ENCODE measurements at regions not wholly inside any gene's neighbourhood (a gene's known extent, or its start where the extent isn't known, plus 50 kb on each side); places are given as distances from the start of the nearest gene placed in this dataset.

DNA sequence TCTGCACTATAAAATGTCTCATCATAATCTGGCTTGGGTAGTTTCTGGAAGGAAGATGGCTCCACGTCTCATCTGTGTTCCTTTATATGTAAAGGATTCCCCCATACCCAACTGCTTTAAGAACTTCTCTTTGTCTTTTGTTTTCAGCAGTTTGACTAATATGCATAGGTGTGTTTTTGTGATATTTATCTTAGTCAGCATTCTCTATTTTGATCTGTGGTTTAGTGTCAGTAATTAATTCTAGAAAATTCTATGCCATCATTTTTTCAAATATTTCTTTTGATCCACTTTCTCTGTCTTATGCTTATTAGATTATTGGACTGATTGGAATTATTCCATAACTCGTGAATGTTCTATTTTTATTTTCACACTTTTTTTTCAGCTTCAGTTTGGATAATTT, 286.3 kb upstream of the THRB start:
- no peaks in the 10 kb centered on the region for H3K36me3 ChIP-seq (ENCODE audit: insufficient read depth, low read length)
- no peak overlapping the region for H3K4me3 ChIP-seq (ENCODE audit: low read length)
- no peaks in the 10 kb centered on the region for H3K4me1 ChIP-seq (ENCODE audit: control insufficient read depth, insufficient read depth, low read length)
- H3K27me3 ChIP-seq (ENCODE audit: control insufficient read depth, insufficient read depth, low read length): no peaks in the 10 kb centered on the region
- no peaks in the 10 kb centered on the region for H3K9me3 ChIP-seq (replicated peaks; ENCODE audit: low read length)
- H3K4me2 ChIP-seq (ENCODE audit: low read length): no peak overlapping the region
- H3K9ac ChIP-seq (ENCODE audit: low read depth, low read length): no peak overlapping the region

DNA sequence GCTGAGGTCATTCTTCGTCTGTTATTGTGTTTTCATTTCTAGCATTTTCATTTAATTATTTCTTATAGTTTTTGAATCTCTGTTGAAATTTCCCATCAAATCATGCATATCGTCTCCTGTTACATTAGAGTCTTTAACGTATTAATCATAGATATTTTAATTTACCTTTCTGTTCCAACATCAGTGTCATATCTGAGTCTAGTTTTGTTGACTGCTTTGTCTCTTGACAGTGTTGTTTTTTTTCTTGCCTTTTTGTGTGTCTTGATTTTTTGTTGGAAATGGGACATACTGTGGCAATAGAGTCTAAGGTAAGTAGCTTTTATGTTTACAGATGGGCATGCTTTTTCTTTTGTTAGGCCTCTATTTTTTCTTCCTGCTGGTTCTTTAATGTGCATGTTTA, 286.8 kb upstream of the THRB start:
- no peak overlapping the region for H3K9ac ChIP-seq (ENCODE audit: low read depth, low read length)
- H3K4me3 ChIP-seq (ENCODE audit: low read length): no peak overlapping the region
- H3K27me3 ChIP-seq (ENCODE audit: control insufficient read depth, insufficient read depth, low read length): no peaks in the 10 kb centered on the region
- H3K9me3 ChIP-seq (replicated peaks; ENCODE audit: low read length): no peaks in the 10 kb centered on the region
- no peak overlapping the region for H3K4me2 ChIP-seq (ENCODE audit: low read length)
- H3K36me3 ChIP-seq (ENCODE audit: insufficient read depth, low read length): no peaks in the 10 kb centered on the region
- no peaks in the 10 kb centered on the region for H3K4me1 ChIP-seq (ENCODE audit: control insufficient read depth, insufficient read depth, low read length)

DNA sequence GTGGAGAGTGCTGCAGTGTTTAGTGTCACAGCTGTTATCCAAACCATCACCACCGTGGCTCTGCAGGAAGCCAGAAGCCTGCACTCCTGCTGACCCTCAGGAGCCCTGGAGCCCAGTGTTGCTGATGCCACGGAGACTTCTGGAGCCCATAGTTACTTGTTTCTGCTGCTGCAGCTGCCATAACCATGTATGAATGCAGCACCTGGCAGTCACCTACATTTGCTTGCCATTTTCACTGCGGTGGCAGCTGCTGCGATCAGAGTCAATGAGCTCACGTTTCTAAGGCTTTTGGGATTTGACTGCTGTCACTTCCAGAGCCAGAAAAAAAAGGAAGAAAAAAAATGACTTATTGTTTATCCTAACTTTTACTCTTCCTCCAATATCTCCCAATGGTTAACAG, 299.2 kb upstream of the THRB start:
- no peaks in the 10 kb centered on the region for H3K4me1 ChIP-seq (ENCODE audit: control insufficient read depth, insufficient read depth, low read length)
- no peaks in the 10 kb centered on the region for H3K27me3 ChIP-seq (ENCODE audit: control insufficient read depth, insufficient read depth, low read length)
- H3K9me3 ChIP-seq (replicated peaks; ENCODE audit: low read length): no peaks in the 10 kb centered on the region
- no peaks in the 10 kb centered on the region for H3K36me3 ChIP-seq (ENCODE audit: insufficient read depth, low read length)
- H3K4me3 ChIP-seq (ENCODE audit: low read length): no peak overlapping the region
- H3K4me2 ChIP-seq (ENCODE audit: low read length): no peak overlapping the region
- H3K9ac ChIP-seq (ENCODE audit: low read depth, low read length): no peak overlapping the region

DNA sequence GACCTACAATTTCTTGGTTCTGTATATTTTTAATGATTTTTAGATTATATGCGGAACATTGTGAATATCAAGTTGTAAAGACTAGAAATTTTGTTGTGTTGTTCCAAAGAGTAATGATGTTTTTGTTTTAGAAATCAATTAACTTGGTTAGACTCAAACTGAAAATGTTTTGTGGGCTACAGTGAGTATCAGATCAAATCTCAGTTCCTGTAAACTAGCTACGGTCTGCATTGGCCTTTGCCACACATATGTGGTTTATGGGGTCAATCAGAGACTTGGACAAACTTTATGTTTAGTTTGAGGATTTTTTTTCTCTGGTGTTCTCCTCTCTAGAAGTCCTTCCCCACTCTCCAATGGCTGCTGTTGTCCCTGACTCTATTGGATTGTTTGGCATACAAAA, 308.0 kb upstream of the THRB start:
- no peaks in the 10 kb centered on the region for H3K27me3 ChIP-seq (ENCODE audit: control insufficient read depth, insufficient read depth, low read length)

DNA sequence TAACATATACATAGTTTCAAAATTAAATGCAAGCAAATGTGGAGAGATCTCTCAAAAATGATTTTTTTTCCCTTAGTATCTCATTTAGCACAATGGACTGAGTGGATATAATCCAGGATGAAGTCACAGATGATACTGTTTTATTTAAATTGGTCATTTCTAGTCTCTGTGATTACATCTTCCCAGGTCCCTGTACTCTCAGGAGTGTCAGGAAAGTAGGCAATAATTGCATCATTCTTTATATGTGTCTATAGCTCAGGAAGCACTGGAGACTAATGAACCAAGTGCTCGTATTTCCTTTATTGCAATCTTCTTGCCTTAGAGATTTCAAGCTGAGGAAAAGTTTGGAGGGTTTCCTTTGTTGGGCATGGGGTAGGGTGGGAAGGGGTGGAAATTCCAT, 309.4 kb upstream of the THRB start:
- Histone ChIP-seq H3K4me3 (ENCODE audit: low read length) (no peak overlapping the region), H3K9ac (ENCODE audit: low read depth, low read length) (no peak overlapping the region), H3K4me1 (ENCODE audit: control insufficient read depth, insufficient read depth, low read length) (no peaks in the 10 kb centered on the region), H3K27me3 (ENCODE audit: control insufficient read depth, insufficient read depth, low read length) (no peaks in the 10 kb centered on the region), H3K36me3 (ENCODE audit: insufficient read depth, low read length) (no peaks in the 10 kb centered on the region), H3K9me3 (replicated peaks; ENCODE audit: low read length) (no peaks in the 10 kb centered on the region), H3K4me2 (ENCODE audit: low read length) (no peak overlapping the region)

More for the DNA sequence above, 308.0 kb upstream of the THRB start:
- Histone ChIP-seq H3K4me1 (ENCODE audit: control insufficient read depth, insufficient read depth, low read length) (no peaks in the 10 kb centered on the region), H3K4me3 (ENCODE audit: low read length) (no peak overlapping the region), H3K36me3 (ENCODE audit: insufficient read depth, low read length) (no peaks in the 10 kb centered on the region), H3K9me3 (replicated peaks; ENCODE audit: low read length) (no peaks in the 10 kb centered on the region), H3K9ac (ENCODE audit: low read depth, low read length) (no peak overlapping the region), H3K4me2 (ENCODE audit: low read length) (no peak overlapping the region)

DNA sequence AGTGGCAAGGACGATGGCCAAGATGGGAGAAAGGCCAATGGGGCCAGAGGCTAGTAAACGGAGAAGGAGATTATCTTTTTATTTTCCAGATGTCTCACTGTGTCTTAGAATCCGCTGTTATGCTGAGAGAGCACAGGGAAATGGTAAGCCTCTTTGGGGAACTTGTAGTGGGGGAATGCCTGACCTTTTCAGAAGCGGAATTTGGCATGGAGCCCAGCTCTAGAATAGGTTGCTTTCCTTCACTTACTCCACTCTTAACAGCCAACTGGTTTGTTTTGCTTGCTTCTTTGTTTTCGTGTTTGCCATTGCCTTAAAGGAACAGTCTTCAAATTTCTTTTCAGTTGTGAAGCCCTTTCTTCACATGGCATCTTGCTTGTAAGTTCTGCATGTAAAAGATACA, 316.2 kb upstream of the THRB start:
- Histone ChIP-seq H3K4me3 (ENCODE audit: low read length) (no peak overlapping the region), H3K9ac (ENCODE audit: low read depth, low read length) (no peak overlapping the region), H3K36me3 (ENCODE audit: insufficient read depth, low read length) (no peaks in the 10 kb centered on the region), H3K27me3 (ENCODE audit: control insufficient read depth, insufficient read depth, low read length) (no peaks in the 10 kb centered on the region), H3K9me3 (replicated peaks; ENCODE audit: low read length) (no peaks in the 10 kb centered on the region), H3K4me1 (ENCODE audit: control insufficient read depth, insufficient read depth, low read length) (no peaks in the 10 kb centered on the region), H3K4me2 (ENCODE audit: low read length) (no peak overlapping the region)

DNA sequence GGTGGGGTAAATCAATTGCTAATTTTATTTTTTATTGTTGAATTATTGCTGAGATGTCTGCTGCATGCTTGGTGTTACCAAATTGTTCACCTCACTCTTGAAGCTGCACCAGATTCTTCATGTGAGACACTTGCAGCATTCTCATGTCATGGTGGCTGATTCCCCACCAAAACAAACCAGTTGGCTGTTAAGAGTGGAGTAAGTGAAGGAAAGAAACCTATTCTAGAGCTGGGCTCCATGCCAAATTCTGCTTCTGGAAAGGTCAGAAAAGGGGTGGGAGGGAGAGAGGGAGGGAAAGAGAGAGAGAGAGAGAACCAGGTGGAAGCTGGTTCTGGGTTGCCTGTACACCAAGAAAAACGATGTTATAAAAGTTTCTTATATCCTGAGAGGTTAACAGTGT, 317.5 kb upstream of the THRB start:
- Histone ChIP-seq H3K4me3 (ENCODE audit: low read length) (no peak overlapping the region), H3K9ac (ENCODE audit: low read depth, low read length) (no peak overlapping the region), H3K4me2 (ENCODE audit: low read length) (no peak overlapping the region), H3K9me3 (replicated peaks; ENCODE audit: low read length) (no peaks in the 10 kb centered on the region), H3K27me3 (ENCODE audit: control insufficient read depth, insufficient read depth, low read length) (no peaks in the 10 kb centered on the region), H3K36me3 (ENCODE audit: insufficient read depth, low read length) (no peaks in the 10 kb centered on the region), H3K4me1 (ENCODE audit: control insufficient read depth, insufficient read depth, low read length) (no peaks in the 10 kb centered on the region)

DNA sequence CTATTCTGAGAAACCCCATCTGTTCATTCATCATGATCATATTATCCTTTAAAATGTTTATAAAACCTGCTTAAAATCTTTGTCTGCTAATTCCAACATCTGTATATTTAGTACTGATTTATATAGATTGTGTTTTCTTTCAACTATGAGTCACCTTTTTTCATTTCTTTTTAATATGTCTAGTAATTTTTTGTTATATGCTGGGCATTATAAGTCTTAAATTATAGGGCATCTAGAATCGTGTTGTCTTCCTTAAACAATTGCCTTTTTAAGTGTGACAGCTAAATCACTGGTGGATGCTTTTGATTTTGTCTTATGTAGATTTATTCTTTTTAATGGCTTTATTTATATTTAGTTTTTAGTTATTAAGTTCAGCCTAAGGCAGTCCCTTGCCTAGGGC, 323.4 kb upstream of the THRB start:
- H3K9ac ChIP-seq (ENCODE audit: low read depth, low read length): no peak overlapping the region
- no peak overlapping the region for H3K4me3 ChIP-seq (ENCODE audit: low read length)
- no peak overlapping the region for H3K4me2 ChIP-seq (ENCODE audit: low read length)
- H3K27me3 ChIP-seq (ENCODE audit: control insufficient read depth, insufficient read depth, low read length): no peaks in the 10 kb centered on the region
- H3K36me3 ChIP-seq (ENCODE audit: insufficient read depth, low read length): no peaks in the 10 kb centered on the region
- H3K4me1 ChIP-seq (ENCODE audit: control insufficient read depth, insufficient read depth, low read length): no peaks in the 10 kb centered on the region
- no peaks in the 10 kb centered on the region for H3K9me3 ChIP-seq (replicated peaks; ENCODE audit: low read length)

DNA sequence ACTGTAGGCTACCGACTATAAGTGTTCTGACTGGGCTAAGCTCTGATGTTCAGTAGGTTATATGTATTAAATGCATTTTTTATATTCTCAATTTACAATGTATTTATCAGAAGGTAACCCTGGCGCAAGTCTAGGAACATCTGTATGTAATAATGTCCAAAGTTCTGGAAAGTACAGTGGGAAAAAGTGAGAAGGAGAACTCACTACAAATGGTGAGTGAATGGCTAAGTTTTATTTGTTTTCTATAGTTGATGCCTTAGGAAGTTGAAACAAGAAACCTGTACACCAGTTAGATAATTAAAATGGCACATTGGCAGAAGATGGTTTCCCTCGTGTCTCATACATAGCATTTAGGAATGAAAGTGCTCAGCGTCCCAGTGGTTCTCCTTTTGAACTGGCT, 333.4 kb upstream of the THRB start:
- H3K27me3 ChIP-seq (ENCODE audit: control insufficient read depth, insufficient read depth, low read length): peaks cover 60% of the 10 kb centered on the region
- H3K4me1 ChIP-seq (ENCODE audit: control insufficient read depth, insufficient read depth, low read length): peaks cover 16% of the 10 kb centered on the region
- no peak overlapping the region for H3K4me3 ChIP-seq (ENCODE audit: low read length)
- no peaks in the 10 kb centered on the region for H3K36me3 ChIP-seq (ENCODE audit: insufficient read depth, low read length)
- no peaks in the 10 kb centered on the region for H3K9me3 ChIP-seq (replicated peaks; ENCODE audit: low read length)
- H3K9ac ChIP-seq (ENCODE audit: low read depth, low read length): no peak overlapping the region
- no peak overlapping the region for H3K4me2 ChIP-seq (ENCODE audit: low read length)

DNA sequence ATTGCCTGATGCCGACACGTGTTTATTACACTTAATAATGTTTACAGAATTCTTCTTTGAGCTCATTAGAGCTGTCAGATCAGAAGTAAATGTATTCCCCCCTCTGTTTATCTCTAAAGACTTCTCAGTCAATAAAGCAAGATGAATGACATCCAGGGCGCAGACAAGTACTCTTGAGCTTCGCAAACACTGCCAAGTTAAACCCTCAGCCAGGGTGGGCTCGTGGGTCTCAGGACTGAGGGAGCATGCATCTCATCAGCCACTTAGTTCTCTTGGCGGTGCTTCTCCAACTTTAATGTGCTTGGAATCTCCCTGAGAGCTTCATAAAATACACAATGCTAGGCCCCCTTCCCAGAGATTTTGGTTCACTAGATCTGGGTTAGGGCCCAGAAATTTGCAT, 333.9 kb upstream of the THRB start:
- no peak overlapping the region for H3K4me3 ChIP-seq (ENCODE audit: low read length)
- H3K9ac ChIP-seq (ENCODE audit: low read depth, low read length): no peak overlapping the region
- H3K4me1 ChIP-seq (ENCODE audit: control insufficient read depth, insufficient read depth, low read length): peaks cover 16% of the 10 kb centered on the region
- H3K9me3 ChIP-seq (replicated peaks; ENCODE audit: low read length): no peaks in the 10 kb centered on the region
- H3K36me3 ChIP-seq (ENCODE audit: insufficient read depth, low read length): no peaks in the 10 kb centered on the region
- peak overlapping the region; percentile 90 for H3K4me2 ChIP-seq (ENCODE audit: low read length)
- peaks cover 64% of the 10 kb centered on the region for H3K27me3 ChIP-seq (ENCODE audit: control insufficient read depth, insufficient read depth, low read length)

DNA sequence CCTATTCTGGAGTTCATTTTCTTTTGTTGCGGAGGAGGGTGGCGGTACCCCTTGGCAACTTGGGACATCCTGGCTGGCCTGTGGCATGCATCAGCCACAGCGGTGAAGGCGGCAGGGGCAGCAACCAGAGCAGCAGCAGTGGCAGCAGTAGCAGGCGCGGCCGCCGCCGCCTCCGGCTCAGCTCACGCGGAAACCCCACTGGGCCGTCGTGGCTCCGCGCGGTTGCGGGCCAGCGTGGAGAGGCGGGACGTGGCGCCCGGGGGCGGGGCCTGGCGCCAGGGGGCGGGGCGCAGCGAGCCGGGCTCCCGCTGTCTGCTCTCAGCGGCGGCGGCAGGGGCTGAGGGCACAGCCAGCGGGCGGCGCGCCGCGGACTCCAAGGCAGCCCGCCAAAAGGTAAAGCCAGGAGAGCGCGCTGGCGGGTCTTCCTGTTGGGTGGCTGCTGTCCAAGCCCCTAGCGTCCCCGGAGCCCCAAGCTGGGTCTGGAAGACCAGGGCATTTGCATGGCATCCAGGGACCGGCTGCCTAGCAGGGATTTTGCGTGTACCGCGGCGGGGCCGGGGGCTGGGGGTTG, 334.4 kb upstream of the THRB start:
- peaks cover 64% of the 10 kb centered on the region for H3K27me3 ChIP-seq (ENCODE audit: control insufficient read depth, insufficient read depth, low read length)
- no peaks in the 10 kb centered on the region for H3K9me3 ChIP-seq (replicated peaks; ENCODE audit: low read length)
- H3K9ac ChIP-seq (ENCODE audit: low read depth, low read length): no peak overlapping the region
- peak overlapping the region; percentile 63 for H3K4me3 ChIP-seq (ENCODE audit: low read length)
- H3K36me3 ChIP-seq (ENCODE audit: insufficient read depth, low read length): no peaks in the 10 kb centered on the region
- peak overlapping the region; percentile 90 for H3K4me2 ChIP-seq (ENCODE audit: low read length)
- peaks cover 16% of the 10 kb centered on the region for H3K4me1 ChIP-seq (ENCODE audit: control insufficient read depth, insufficient read depth, low read length)

DNA sequence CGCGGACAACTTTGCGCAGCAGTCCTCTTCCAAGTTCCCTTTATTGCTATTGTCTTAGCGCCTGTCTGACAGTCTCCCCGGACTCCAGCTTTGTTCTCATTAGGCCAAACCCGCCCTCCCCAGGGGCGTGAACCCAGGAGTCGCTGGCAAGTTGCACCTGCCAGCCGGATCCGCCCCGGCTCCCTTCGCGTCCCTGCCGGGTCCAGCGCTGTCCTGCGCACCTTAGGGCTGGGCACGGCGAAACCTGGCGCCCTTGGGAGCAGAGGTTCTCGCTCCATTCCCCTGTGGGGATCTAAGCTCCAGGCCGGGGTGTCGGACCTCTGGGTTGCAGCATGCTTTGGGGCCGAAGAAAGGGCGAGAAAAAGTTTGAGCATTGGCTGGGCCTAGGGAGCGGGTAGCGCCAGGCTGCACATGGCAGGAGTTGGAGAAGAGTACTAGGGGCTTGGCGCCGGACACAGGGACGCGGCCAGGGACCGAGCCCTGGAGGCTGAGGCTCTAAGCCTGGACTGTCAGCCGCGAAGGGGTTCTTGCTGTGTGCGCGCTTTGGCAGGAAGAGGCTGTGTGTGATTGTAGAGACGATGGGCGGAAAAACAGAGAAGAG, 335.1 kb upstream of the THRB start:
- peaks cover 64% of the 10 kb centered on the region for H3K27me3 ChIP-seq (ENCODE audit: control insufficient read depth, insufficient read depth, low read length)
- peak overlapping the region; percentile 63 for H3K4me3 ChIP-seq (ENCODE audit: low read length)
- peaks cover 16% of the 10 kb centered on the region for H3K4me1 ChIP-seq (ENCODE audit: control insufficient read depth, insufficient read depth, low read length)
- H3K9ac ChIP-seq (ENCODE audit: low read depth, low read length): no peak overlapping the region
- no peaks in the 10 kb centered on the region for H3K9me3 ChIP-seq (replicated peaks; ENCODE audit: low read length)
- H3K4me2 ChIP-seq (ENCODE audit: low read length): peak overlapping the region; percentile 90
- H3K36me3 ChIP-seq (ENCODE audit: insufficient read depth, low read length): no peaks in the 10 kb centered on the region
